GM19324 (cell line): ENCODE measurements at regions not wholly inside any gene's neighbourhood (a gene's known extent, or its start where the extent isn't known, plus 50 kb on each side); places are given as distances from the start of the nearest gene placed in this dataset.

Source experiments
- ATAC-seq: cut with Tn5 transposase; IDR thresholded peaks from one replicate; pipeline ENCODE4 v1.9.1; 2021; ENCODE audit warnings: mild to moderate bottlenecking, moderate library complexity; ENCODE audit not compliant: unreplicated experiment, low FRiP score

- no peak for ATAC-seq
Measured at GRCh38 chr2:128489526-128490273, 171.0 kb upstream of the HS6ST1 start.

GRCh38 chr2:128490321-128490720 lies 171.7 kb upstream of the HS6ST1 start:
- ATAC-seq = no peak

GRCh38 chr2:128490881-128491691 lies 172.4 kb upstream of the HS6ST1 start:
- ATAC-seq = no peak

- no peak for ATAC-seq
Measured at GRCh38 chr2:128491692-128492244, 173.1 kb upstream of the HS6ST1 start.

- ATAC-seq = no peak
Measured at GRCh38 chr2:128492966-128493811, 174.5 kb upstream of the HS6ST1 start.

GRCh38 chr2:128493880-128494279 lies 175.2 kb upstream of the HS6ST1 start:
- ATAC-seq = no peak

GRCh38 chr2:128494307-128494639 lies 175.6 kb upstream of the HS6ST1 start:
- ATAC-seq = no peak

GRCh38 chr2:128494640-128495321 lies 176.1 kb upstream of the HS6ST1 start:
- ATAC-seq = no peak

- no peak for ATAC-seq
Measured at GRCh38 chr2:128495996-128496547, 177.4 kb upstream of the HS6ST1 start.

- ATAC-seq = no peak
Measured at GRCh38 chr2:128496700-128497099, 178.0 kb upstream of the HS6ST1 start.

- ATAC-seq = no peak
Measured at GRCh38 chr2:128497461-128497860, 178.8 kb upstream of the HS6ST1 start.

GRCh38 chr2:128498086-128498485 lies 179.4 kb upstream of the HS6ST1 start:
- ATAC-seq = no peak

- no peak for ATAC-seq
Measured at GRCh38 chr2:128498589-128498988, 179.9 kb upstream of the HS6ST1 start.

GRCh38 chr2:128499367-128500137 lies 180.9 kb upstream of the HS6ST1 start:
- ATAC-seq = no peak

- no peak for ATAC-seq
Measured at GRCh38 chr2:128500138-128500800, 181.6 kb upstream of the HS6ST1 start.

- no peak for ATAC-seq
Measured at GRCh38 chr2:128501006-128501690, 182.5 kb upstream of the HS6ST1 start.

- no peak for ATAC-seq
Measured at GRCh38 chr2:128501700-128502099, 183.0 kb upstream of the HS6ST1 start.

- no peak for ATAC-seq
Measured at GRCh38 chr2:128502200-128502599, 183.5 kb upstream of the HS6ST1 start.
